CMK (cell line): ENCODE measurements at regions not wholly inside any gene's neighbourhood (a gene's known extent, or its start where the extent isn't known, plus 50 kb on each side); places are given as distances from the start of the nearest gene placed in this dataset.
"Not testable (repeated sequence)": the region's sequence is repeated elsewhere in the genome, so short reads cannot be mapped to it uniquely, and the experiment has no call there.

Experiments
- DNase-seq: peaks from one replicate; pipeline ENCODE4 v3.0.0-alpha.2; 2010; ENCODE audit warnings: low read depth

GRCh38 chr2:84137034-84137433, 322.0 kb downstream of the SUCLG1 start:
- no peak for DNase-seq

GRCh38 chr2:84132370-84132769, 326.7 kb downstream of the SUCLG1 start:
- DNase-seq = no peak

- DNase-seq = no peak
Observed at GRCh38 chr2:84131278-84131830, 327.7 kb downstream of the SUCLG1 start.

- no peak for DNase-seq
Observed at GRCh38 chr2:84129018-84129417, 330.1 kb downstream of the SUCLG1 start.

- not testable (repeated sequence) for DNase-seq
Observed at GRCh38 chr2:84127812-84128211, 331.3 kb downstream of the SUCLG1 start.

GRCh38 chr2:84126530-84126929, 332.6 kb downstream of the SUCLG1 start:
- no peak for DNase-seq

- DNase-seq = no peak
Observed at GRCh38 chr2:84126084-84126483, 333.0 kb downstream of the SUCLG1 start.

GRCh38 chr2:84116143-84116542, 342.9 kb downstream of the SUCLG1 start:
- DNase-seq = no peak

GRCh38 chr2:84115173-84115857, 343.8 kb downstream of the SUCLG1 start:
- no peak for DNase-seq

GRCh38 chr2:84103816-84104527, 355.1 kb downstream of the SUCLG1 start:
- not testable (repeated sequence) for DNase-seq

GRCh38 chr2:84102274-84102673, 356.8 kb downstream of the SUCLG1 start:
- DNase-seq = no peak

GRCh38 chr2:84088656-84089055, 370.4 kb downstream of the SUCLG1 start:
- no peak for DNase-seq

GRCh38 chr2:84085562-84085961, 373.5 kb downstream of the SUCLG1 start:
- no peak for DNase-seq

- DNase-seq = no peak
Observed at GRCh38 chr2:84084856-84085255, 374.2 kb downstream of the SUCLG1 start.

GRCh38 chr2:84083984-84084383, 375.1 kb downstream of the SUCLG1 start:
- no peak for DNase-seq

- no peak for DNase-seq
Observed at GRCh38 chr2:84078471-84078870, 380.6 kb downstream of the SUCLG1 start.

GRCh38 chr2:84077496-84077895, 381.6 kb downstream of the SUCLG1 start:
- DNase-seq = no peak

- DNase-seq = no peak
Observed at GRCh38 chr2:84071050-84071449, 388.0 kb downstream of the SUCLG1 start.

- DNase-seq = no peak
Observed at GRCh38 chr2:84065857-84066256, 393.2 kb downstream of the SUCLG1 start.

GRCh38 chr2:84057917-84058560, 401.0 kb downstream of the SUCLG1 start:
- DNase-seq = no peak

GRCh38 chr2:84055816-84056215, 403.3 kb downstream of the SUCLG1 start:
- no peak for DNase-seq

GRCh38 chr2:84054577-84054976, 404.5 kb downstream of the SUCLG1 start:
- DNase-seq = not testable (repeated sequence)

GRCh38 chr2:84052913-84053312, 406.2 kb downstream of the SUCLG1 start:
- no peak for DNase-seq
